ENCODE measurements at regions not wholly inside any gene's neighbourhood (a gene's known extent, or its start where the extent isn't known, plus 50 kb on each side); places are given as distances from the start of the nearest gene placed in this dataset.

DNA sequence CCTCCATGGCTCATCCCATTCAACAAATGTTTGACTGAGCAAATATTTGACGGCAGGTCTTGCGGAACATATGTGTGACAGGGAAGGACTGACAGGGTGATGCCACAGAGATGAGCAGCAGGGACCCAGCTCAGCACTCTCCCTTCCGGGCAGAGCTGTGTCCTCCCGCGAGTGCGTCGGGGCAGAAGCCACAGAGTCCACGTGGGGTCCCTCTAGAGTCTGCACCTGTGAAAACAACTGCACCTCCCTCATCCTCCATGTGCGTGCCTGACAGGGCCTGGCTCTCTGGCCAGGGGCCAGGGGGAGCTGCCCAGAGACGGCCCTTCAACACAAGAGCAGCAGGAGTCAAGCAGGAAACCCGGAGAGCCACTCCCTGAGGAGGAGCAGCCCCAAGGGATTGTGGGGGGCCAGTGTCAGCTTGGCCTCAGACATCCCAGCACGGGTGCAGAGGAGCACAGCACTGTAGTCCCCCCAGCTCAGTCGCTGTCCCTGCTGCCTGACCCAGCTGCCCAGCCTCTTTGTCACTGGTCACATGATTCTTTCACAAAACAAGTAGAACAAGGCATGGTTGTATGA is 83.6 kb upstream of the TMEM72 start:
- peak; percentile 80 to 86 for DNase-seq
- Histone ChIP-seq H3K36me3 (no peaks in the 10 kb centered on the region), H3K27me3 (no peaks in the 10 kb centered on the region), H3K4me3 (replicated peaks in 1 of 3) (no peak overlapping the region), H3K9me3 (no peaks in the 10 kb centered on the region), H3K4me1 (peaks cover 6 to 10% of the 10 kb centered on the region in 2 donors), H3K27ac (no peak overlapping the region)
- TF ChIP-seq CTCF (IDR thresholded peaks at IDR 0.05) = no peak
- TF ChIP-seq POLR2A (IDR thresholded peaks at IDR 0.05) = no peak
- 25 to 46% methylated on average over 5 to 8 of the region's 13 CpGs for WGBS, 2 donors
- intact Hi-C loops (cut with DNase I) = no loop called here

DNA sequence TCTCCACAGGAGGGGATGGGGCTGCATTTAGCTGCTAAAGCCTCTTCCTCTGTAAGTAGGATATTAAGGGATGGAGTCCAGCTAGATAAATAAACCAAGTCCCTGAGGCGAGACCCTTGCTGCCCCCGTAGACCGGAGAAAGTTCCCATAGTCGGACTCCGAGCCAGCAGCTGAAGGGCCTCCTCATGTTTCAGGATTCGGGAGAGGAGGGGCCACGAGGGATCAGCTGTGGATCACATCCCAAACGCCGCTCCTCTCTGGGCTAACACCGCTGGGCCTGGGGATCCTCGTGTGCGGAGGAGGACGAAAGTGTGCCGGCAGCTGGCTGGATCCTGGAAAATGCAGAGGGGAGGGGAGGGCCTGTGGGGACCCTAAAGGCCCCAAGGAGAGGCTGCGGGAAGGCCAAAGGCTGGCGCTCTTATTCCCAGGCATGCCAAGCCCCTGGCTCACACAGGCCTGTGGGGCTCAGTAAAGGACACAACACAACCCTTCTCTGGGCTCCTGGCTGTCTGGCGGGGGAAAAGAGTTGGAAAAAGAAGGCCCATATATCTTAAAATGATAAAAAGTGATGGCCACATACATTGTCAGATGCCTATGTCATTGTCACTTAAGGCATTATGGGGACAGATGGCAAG is 82.5 kb upstream of the TMEM72 start:
- H3K4me1 ChIP-seq = peaks cover 6 to 10% of the 10 kb centered on the region in 2 donors
- no peak for DNase-seq
- no peaks in the 10 kb centered on the region for H3K27me3 ChIP-seq
- TF ChIP-seq CTCF (IDR thresholded peaks at IDR 0.05) (no peak), POLR2A (IDR thresholded peaks at IDR 0.05) (no peak)
- H3K9me3 ChIP-seq = no peaks in the 10 kb centered on the region
- WGBS, 2 donors = 64 to 70% methylated on average over 11 to 17 of the region's 17 CpGs
- H3K27ac ChIP-seq = no peak overlapping the region
- intact Hi-C loops (cut with DNase I) = no loop called here
- no peak overlapping the region for H3K4me3 ChIP-seq (replicated peaks in 1 of 3)
- no peaks in the 10 kb centered on the region for H3K36me3 ChIP-seq

GRCh38 chr10:44829426-44829825 is 81.7 kb upstream of the TMEM72 start:
- H3K4me3 ChIP-seq (replicated peaks in 1 of 3) = no peak overlapping the region
- H3K27ac ChIP-seq = no peak overlapping the region
- intact Hi-C loops (cut with DNase I) = no loop called here
- no peaks in the 10 kb centered on the region for H3K9me3 ChIP-seq
- no peaks in the 10 kb centered on the region for H3K36me3 ChIP-seq
- TF ChIP-seq CTCF (IDR thresholded peaks at IDR 0.05) (no peak), POLR2A (IDR thresholded peaks at IDR 0.05) (no peak)
- 91 to 93% methylated on average over 9 of the region's 9 CpGs for WGBS, 2 donors
- peaks cover 6 to 10% of the 10 kb centered on the region in 2 donors for H3K4me1 ChIP-seq
- no peak for DNase-seq
- H3K27me3 ChIP-seq = no peaks in the 10 kb centered on the region

- no peak overlapping the region for H3K4me3 ChIP-seq (replicated peaks in 1 of 3)
- intact Hi-C loops (cut with DNase I) = no loop called here
- H3K36me3 ChIP-seq = no peaks in the 10 kb centered on the region
- peaks cover 6 to 10% of the 10 kb centered on the region in 2 donors for H3K4me1 ChIP-seq
- H3K9me3 ChIP-seq = no peaks in the 10 kb centered on the region
- no peak for DNase-seq
- TF ChIP-seq POLR2A (IDR thresholded peaks at IDR 0.05) (no peak), CTCF (IDR thresholded peaks at IDR 0.05) (no peak)
- H3K27ac ChIP-seq = no peak overlapping the region
- 80 to 95% methylated on average over 4 of the region's 4 CpGs for WGBS, 2 donors
- no peaks in the 10 kb centered on the region for H3K27me3 ChIP-seq
These were observed 81.1 kb upstream of the TMEM72 start for GRCh38 chr10:44830022-44830421.

- no peak overlapping the region for H3K4me3 ChIP-seq (replicated peaks in 1 of 3)
- peaks cover 6 to 10% of the 10 kb centered on the region in 2 donors for H3K4me1 ChIP-seq
- H3K27ac ChIP-seq = no peak overlapping the region
- H3K27me3 ChIP-seq = no peaks in the 10 kb centered on the region
- TF ChIP-seq POLR2A (IDR thresholded peaks at IDR 0.05) = no peak
- no peak for TF ChIP-seq CTCF (IDR thresholded peaks at IDR 0.05)
- H3K9me3 ChIP-seq = no peaks in the 10 kb centered on the region
- 84% methylated on average over 4 of the region's 4 CpGs for WGBS, 2 donors
- H3K36me3 ChIP-seq = no peaks in the 10 kb centered on the region
- DNase-seq = no peak
- intact Hi-C loops (cut with DNase I) = no loop called here
These were observed 79.6 kb upstream of the TMEM72 start for GRCh38 chr10:44831581-44831980.

Measured in thyroid gland (tissue), 4 donors.